Osteoblast (primary cell): ENCODE measurements at regions not wholly inside any gene's neighbourhood (a gene's known extent, or its start where the extent isn't known, plus 50 kb on each side); places are given as distances from the start of the nearest gene placed in this dataset.

ENCODE experiments used
- DNase-seq: peaks from one replicate; pipeline ENCODE4 v3.0.0; 2011; ENCODE audit warnings: low spot score, mixed read lengths; ENCODE audit not compliant: insufficient read length; ENCODE audit errors: missing footprints
- H2AFZ ChIP-seq: 2 replicates; pipeline ENCODE4 v1.6.0; 2011; ENCODE audit warnings: mild to moderate bottlenecking, low read length
- H3K27ac ChIP-seq: 2 replicates; pipeline ENCODE4 v1.5.1; 2011; ENCODE audit warnings: mild to moderate bottlenecking, low read depth, low read length, moderate library complexity
- H3K27me3 ChIP-seq: 2 replicates; pipeline ENCODE4 v1.6.0; 2012; ENCODE audit warnings: mild to moderate bottlenecking, control low read depth, inconsistent platforms, low read length, moderate library complexity; ENCODE audit not compliant: insufficient read depth
- H3K36me3 ChIP-seq: 2 replicates; pipeline ENCODE4 v1.5.1; 2011; ENCODE audit warnings: mild to moderate bottlenecking, low read length, control low read depth, moderate library complexity; ENCODE audit not compliant: insufficient read depth
- H3K4me1 ChIP-seq: 2 replicates; pipeline ENCODE4 v1.5.1; 2011; ENCODE audit warnings: mild to moderate bottlenecking, low read length, control low read depth, moderate library complexity; ENCODE audit not compliant: insufficient read depth
- H3K4me2 ChIP-seq: 2 replicates; pipeline ENCODE4 v1.6.0; 2011; ENCODE audit warnings: mild to moderate bottlenecking, low read length; ENCODE audit not compliant: insufficient read depth
- H3K4me3 ChIP-seq: fragments of 200-600 bp; sonication (generic); 3 replicates; pipeline ENCODE4 v1.5.1; 2012; ENCODE audit warnings: mild to moderate bottlenecking, low read length, inconsistent platforms; ENCODE audit not compliant: insufficient read depth
- H3K79me2 ChIP-seq: 2 replicates; pipeline ENCODE4 v1.6.0; 2012; ENCODE audit warnings: mild to moderate bottlenecking, low read length, control low read depth, inconsistent platforms; ENCODE audit not compliant: insufficient read depth
- H3K9me3 ChIP-seq: 2 replicates; pipeline ENCODE4 v1.5.1; 2011; ENCODE audit warnings: low read depth, low read length, control low read depth
- H4K20me1 ChIP-seq: 2 replicates; pipeline ENCODE4 v1.6.0; 2012; ENCODE audit warnings: mild to moderate bottlenecking, low read length, control low read depth; ENCODE audit not compliant: insufficient read depth
- CTCF ChIP-seq: IDR thresholded peaks from 2 replicates; pipeline ENCODE4 v1.5.1; 2011; ENCODE audit warnings: mild to moderate bottlenecking, low read depth, low read length, moderate library complexity; ENCODE audit errors: extremely low read depth

DNA sequence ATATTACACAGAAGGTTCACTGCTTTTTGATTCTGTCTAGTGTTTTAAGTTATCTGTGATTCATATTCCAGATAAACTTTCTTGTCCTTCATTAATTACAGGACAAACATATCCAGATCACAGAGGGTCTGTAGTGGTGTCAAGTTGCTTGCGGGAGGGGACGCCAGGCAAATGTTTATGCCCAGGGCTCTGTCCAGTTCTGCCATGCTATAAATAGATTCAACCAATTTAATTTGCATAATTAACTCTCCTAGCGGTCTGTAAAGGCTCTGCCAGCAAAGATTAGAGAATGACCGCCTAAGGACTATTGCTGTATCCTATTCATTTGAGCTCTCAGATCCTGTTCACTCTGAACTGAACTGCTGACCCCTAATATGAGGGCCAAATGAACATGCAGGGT, 59.7 kb upstream of the TRPC4 start:
- Histone ChIP-seq H3K4me3 (no peak overlapping the region), H3K27ac (no peak overlapping the region), H4K20me1 (no peaks in the 10 kb centered on the region), H3K79me2 (no peaks in the 10 kb centered on the region), H3K4me2 (no peak overlapping the region), H3K27me3 (peaks cover 42% of the 10 kb centered on the region), H3K36me3 (no peaks in the 10 kb centered on the region), H3K4me1 (no peaks in the 10 kb centered on the region), H2AFZ (no peak overlapping the region), H3K9me3 (no peaks in the 10 kb centered on the region)
- no peak for TF ChIP-seq CTCF
- DNase-seq, result no peak

GRCh38 chr13:37927561-37927960, 58.0 kb upstream of the TRPC4 start:
- Histone ChIP-seq H3K79me2 (no peaks in the 10 kb centered on the region), H3K9me3 (no peaks in the 10 kb centered on the region), H3K4me2 (no peak overlapping the region), H3K27me3 (peaks cover 32% of the 10 kb centered on the region), H4K20me1 (no peaks in the 10 kb centered on the region), H2AFZ (no peak overlapping the region), H3K4me1 (no peaks in the 10 kb centered on the region), H3K4me3 (no peak overlapping the region), H3K27ac (no peak overlapping the region), H3K36me3 (no peaks in the 10 kb centered on the region)
- DNase-seq, result no peak
- no peak for TF ChIP-seq CTCF

DNA sequence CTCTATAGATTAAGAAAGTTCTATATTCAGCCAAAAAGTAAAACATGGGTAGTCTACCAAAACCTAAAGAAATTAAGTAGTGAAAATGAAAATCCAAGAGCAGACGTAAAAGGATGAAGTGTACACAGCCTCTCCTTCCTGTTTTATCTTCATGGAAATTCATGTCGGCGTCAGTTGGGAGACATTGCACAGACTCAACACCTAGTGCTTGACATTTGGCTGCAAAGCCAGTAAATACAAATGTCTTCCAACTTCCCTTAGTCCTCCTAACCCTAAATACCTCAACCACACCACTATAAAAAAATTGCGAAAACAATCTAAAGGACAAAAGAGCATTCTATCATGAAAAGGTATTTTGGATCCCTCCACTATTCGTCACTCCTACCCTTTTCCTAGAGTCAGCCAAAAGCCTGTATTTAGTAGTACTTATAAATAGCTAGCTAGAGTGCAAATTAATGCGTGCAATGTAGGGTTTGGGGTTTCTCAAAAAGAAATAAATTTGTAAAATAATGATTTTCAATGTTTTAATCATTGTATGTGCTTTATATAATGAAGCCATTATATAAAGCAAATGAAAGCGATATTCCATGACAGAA, 56.4 kb upstream of the TRPC4 start:
- no peak for TF ChIP-seq CTCF
- H3K4me3 ChIP-seq, result no peak overlapping the region
- H3K36me3 ChIP-seq, result no peaks in the 10 kb centered on the region
- H3K27ac ChIP-seq, result no peak overlapping the region
- H3K27me3 ChIP-seq, result peaks cover 18% of the 10 kb centered on the region
- H3K79me2 ChIP-seq, result no peaks in the 10 kb centered on the region
- no peak overlapping the region for H3K4me2 ChIP-seq
- H2AFZ ChIP-seq, result no peak overlapping the region
- DNase-seq, result no peak
- H4K20me1 ChIP-seq, result no peaks in the 10 kb centered on the region
- H3K4me1 ChIP-seq, result no peaks in the 10 kb centered on the region
- H3K9me3 ChIP-seq, result no peaks in the 10 kb centered on the region

DNA sequence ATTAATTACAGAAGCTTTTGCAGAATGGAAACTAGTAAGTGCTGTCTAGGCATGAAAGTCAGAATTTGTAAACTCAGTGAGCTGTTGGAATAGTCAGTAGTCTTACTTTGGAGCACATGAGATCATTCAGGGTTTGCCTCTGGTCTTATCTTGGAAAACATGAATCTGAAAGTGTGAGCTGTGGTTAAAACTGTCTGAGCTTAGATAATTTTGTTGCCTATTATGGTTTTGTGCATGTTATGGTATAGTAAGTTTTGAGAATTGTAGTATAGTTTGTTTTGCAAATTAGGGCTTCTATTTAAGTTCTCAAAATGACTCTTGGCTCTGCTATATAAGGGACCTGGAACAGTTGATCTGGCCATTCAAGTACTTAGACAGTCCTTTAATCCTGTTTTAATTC, 53.7 kb upstream of the TRPC4 start:
- DNase-seq, result no peak
- Histone ChIP-seq H3K79me2 (no peaks in the 10 kb centered on the region), H3K4me2 (no peak overlapping the region), H3K4me3 (no peak overlapping the region), H3K36me3 (no peaks in the 10 kb centered on the region), H3K9me3 (no peaks in the 10 kb centered on the region), H3K4me1 (peaks cover 4% of the 10 kb centered on the region), H3K27ac (no peak overlapping the region), H2AFZ (no peak overlapping the region), H3K27me3 (no peaks in the 10 kb centered on the region), H4K20me1 (no peaks in the 10 kb centered on the region)
- TF ChIP-seq CTCF, result no peak
